GM12873 (cell line): ENCODE measurements at regions not wholly inside any gene's neighbourhood (a gene's known extent, or its start where the extent isn't known, plus 50 kb on each side); places are given as distances from the start of the nearest gene placed in this dataset.

Experiments
- TF ChIP-seq, protein P1 (sequence below): IDR thresholded peaks from 2 replicates; pipeline ENCODE4 v1.5.1; 2012; ENCODE audit warnings: low read depth, mild to moderate bottlenecking, moderate library complexity, low read length, control low read depth; ENCODE audit not compliant: insufficient read depth; ENCODE audit errors: missing control alignments

- TF ChIP-seq, protein P1, sequence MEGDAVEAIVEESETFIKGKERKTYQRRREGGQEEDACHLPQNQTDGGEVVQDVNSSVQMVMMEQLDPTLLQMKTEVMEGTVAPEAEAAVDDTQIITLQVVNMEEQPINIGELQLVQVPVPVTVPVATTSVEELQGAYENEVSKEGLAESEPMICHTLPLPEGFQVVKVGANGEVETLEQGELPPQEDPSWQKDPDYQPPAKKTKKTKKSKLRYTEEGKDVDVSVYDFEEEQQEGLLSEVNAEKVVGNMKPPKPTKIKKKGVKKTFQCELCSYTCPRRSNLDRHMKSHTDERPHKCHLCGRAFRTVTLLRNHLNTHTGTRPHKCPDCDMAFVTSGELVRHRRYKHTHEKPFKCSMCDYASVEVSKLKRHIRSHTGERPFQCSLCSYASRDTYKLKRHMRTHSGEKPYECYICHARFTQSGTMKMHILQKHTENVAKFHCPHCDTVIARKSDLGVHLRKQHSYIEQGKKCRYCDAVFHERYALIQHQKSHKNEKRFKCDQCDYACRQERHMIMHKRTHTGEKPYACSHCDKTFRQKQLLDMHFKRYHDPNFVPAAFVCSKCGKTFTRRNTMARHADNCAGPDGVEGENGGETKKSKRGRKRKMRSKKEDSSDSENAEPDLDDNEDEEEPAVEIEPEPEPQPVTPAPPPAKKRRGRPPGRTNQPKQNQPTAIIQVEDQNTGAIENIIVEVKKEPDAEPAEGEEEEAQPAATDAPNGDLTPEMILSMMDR = no peak
Measured at GRCh38 chr15:24772686-24773373, 97.3 kb downstream of the NPAP1 start.

- TF ChIP-seq, protein P1 = no peak
Measured at GRCh38 chr15:24777307-24777706, 101.7 kb downstream of the NPAP1 start.

GRCh38 chr15:24784506-24784905, 108.9 kb downstream of the NPAP1 start:
- TF ChIP-seq, protein P1 = no peak

DNA sequence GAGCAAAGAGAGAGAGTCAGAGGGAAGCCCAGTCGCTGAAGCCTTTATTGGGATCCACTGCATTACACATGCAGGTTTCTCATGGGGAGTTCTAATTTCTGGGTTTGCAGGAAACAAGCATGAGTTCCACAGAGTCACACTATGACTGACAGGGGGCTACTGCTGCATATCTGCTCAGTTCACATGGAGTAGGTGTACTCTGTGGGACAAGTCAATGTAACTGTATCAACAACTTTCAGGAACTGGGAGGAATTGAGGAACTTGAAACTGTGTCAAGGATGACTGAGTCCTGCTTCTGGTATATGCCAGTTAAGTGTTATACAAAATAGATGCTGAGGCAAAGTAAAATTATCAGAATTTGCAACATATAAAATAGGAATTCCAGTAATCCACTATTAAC, 110.8 kb downstream of the NPAP1 start:
- TF ChIP-seq, protein P1 = no peak

- TF ChIP-seq, protein P1 = no peak
Measured at GRCh38 chr15:24819680-24820079, 135.1 kb upstream of the SNRPN start.

- TF ChIP-seq, protein P1 = no peak
Measured at GRCh38 chr15:24823473-24823872, 131.3 kb upstream of the SNRPN start.

- TF ChIP-seq, protein P1 = no peak
Measured at GRCh38 chr15:24832282-24832681, 122.5 kb upstream of the SNRPN start.

- TF ChIP-seq, protein P1 = no peak
Measured at GRCh38 chr15:24835301-24835700, 119.5 kb upstream of the SNRPN start.
